ENCODE measurements at regions not wholly inside any gene's neighbourhood (a gene's known extent, or its start where the extent isn't known, plus 50 kb on each side); places are given as distances from the start of the nearest gene placed in this dataset.

DNA sequence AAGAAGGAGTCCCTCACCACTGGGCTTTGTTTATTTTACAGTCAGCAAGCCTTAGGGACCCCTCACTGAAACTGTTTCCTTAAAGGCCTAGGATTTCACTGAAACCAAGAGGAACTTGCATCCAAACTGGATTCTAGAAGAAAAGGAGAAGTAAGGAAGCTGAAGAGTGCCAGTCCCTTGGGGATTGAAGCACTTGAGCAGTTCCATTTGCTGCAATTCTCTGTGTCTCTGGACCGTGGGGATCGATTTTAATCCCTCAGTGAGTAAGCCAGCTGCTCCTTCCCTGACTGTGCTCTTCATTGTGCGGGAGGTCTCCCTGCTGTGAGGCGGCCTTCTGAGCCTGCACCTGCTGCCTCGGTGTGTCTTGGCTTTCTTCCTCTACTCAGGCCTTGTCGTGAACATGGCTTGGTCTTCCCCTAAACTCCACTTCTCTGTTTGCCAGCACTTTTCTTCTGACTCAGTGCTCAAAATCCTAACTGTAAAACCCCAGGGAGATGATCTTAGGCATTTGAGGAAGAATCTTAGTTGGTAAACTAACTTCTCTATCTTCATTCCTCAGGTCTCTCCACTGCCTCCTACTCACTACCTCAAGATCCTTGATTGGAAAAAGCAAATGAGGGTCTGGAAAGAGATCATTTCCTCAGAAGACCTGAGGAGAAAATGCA, 132.6 kb downstream of the SLC38A6 start:
- no peak for TF ChIP-seq EZH2 (IDR thresholded peaks at IDR 0.05; ENCODE audit: low read depth)
- TF ChIP-seq, protein P1, sequence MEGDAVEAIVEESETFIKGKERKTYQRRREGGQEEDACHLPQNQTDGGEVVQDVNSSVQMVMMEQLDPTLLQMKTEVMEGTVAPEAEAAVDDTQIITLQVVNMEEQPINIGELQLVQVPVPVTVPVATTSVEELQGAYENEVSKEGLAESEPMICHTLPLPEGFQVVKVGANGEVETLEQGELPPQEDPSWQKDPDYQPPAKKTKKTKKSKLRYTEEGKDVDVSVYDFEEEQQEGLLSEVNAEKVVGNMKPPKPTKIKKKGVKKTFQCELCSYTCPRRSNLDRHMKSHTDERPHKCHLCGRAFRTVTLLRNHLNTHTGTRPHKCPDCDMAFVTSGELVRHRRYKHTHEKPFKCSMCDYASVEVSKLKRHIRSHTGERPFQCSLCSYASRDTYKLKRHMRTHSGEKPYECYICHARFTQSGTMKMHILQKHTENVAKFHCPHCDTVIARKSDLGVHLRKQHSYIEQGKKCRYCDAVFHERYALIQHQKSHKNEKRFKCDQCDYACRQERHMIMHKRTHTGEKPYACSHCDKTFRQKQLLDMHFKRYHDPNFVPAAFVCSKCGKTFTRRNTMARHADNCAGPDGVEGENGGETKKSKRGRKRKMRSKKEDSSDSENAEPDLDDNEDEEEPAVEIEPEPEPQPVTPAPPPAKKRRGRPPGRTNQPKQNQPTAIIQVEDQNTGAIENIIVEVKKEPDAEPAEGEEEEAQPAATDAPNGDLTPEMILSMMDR (conservative IDR thresholded peaks at IDR 0.05): no peak
- BruUV-seq (replicated peaks): no TSS peak
- intact Hi-C loops (cut with micrococcal nuclease; ENCODE audit: unreplicated experiment): no loop called here
- no peak for DNase-seq
- no peak overlapping the region for H3K4me3 ChIP-seq
- CTCF ChIA-PET: no interaction called here
- H3K79me2 ChIP-seq (ENCODE audit: low read depth): no peaks in the 10 kb centered on the region
- no peaks in the 10 kb centered on the region for H3F3A ChIP-seq (ENCODE audit: insufficient read depth, low read depth)
- POLR2A ChIA-PET (ENCODE audit: unreplicated experiment): no interaction called here
- H3K27ac ChIP-seq: no peak overlapping the region
- no peaks in the 10 kb centered on the region for H3K4me1 ChIP-seq (replicated peaks; ENCODE audit: insufficient read depth)
- H2AFZ ChIP-seq: no peak overlapping the region
- no peaks in the 10 kb centered on the region for H3K27me3 ChIP-seq (ENCODE audit: insufficient read depth, low read depth)
- no peaks in the 10 kb centered on the region for H3K9me2 ChIP-seq (ENCODE audit: insufficient read depth)
- no peaks in the 10 kb centered on the region for H3K36me3 ChIP-seq (ENCODE audit: low read depth)
- peaks cover 12% of the 10 kb centered on the region for H3K9me3 ChIP-seq (ENCODE audit: insufficient read depth, low read depth)
- no peak overlapping the region for H3K4me2 ChIP-seq
- no peaks in the 10 kb centered on the region for H4K20me1 ChIP-seq (ENCODE audit: insufficient read depth)

DNA sequence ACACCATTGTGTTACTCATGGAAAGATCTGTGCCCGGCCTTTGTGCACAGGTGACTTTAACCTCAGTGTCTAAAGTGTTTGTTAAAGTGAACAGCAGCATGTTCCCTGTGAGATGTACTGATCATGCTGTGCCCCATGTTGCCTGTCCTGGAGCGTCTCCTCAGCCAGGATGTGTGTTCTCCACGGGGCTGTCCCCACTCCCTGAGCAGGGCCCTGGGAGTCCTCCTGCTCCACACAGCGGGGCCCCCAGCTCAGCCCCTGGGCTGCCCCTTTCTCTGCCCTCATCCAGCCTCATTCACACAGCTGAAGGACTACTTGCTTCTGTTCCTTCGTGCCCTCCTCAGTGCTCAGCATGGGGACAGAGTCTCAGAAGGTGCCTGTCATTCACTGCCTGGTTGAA, 131.5 kb downstream of the SLC38A6 start:
- Histone ChIP-seq H3K9me2 (ENCODE audit: insufficient read depth) (no peaks in the 10 kb centered on the region), H3K79me2 (ENCODE audit: low read depth) (no peaks in the 10 kb centered on the region), H3K9me3 (ENCODE audit: insufficient read depth, low read depth) (peaks cover 12% of the 10 kb centered on the region), H3K36me3 (ENCODE audit: low read depth) (no peaks in the 10 kb centered on the region), H3K4me1 (replicated peaks; ENCODE audit: insufficient read depth) (no peaks in the 10 kb centered on the region), H3F3A (ENCODE audit: insufficient read depth, low read depth) (no peaks in the 10 kb centered on the region), H4K20me1 (ENCODE audit: insufficient read depth) (no peaks in the 10 kb centered on the region), H2AFZ (no peak overlapping the region), H3K27ac (no peak overlapping the region), H3K4me2 (no peak overlapping the region), H3K27me3 (ENCODE audit: insufficient read depth, low read depth) (no peaks in the 10 kb centered on the region), H3K4me3 (no peak overlapping the region)
- intact Hi-C loops (cut with micrococcal nuclease; ENCODE audit: unreplicated experiment): no loop called here
- TF ChIP-seq EZH2 (IDR thresholded peaks at IDR 0.05; ENCODE audit: low read depth): no peak
- TF ChIP-seq, protein P1 (conservative IDR thresholded peaks at IDR 0.05): no peak
- DNase-seq: no peak
- POLR2A ChIA-PET (ENCODE audit: unreplicated experiment): interaction anchor here (0.6 kb wide), 1 partner anchor 14 kb away, joined by 6 read pairs; no protein-coding TSS in a partner anchor
- CTCF ChIA-PET: no interaction called here
- no TSS peak for BruUV-seq (replicated peaks)

DNA sequence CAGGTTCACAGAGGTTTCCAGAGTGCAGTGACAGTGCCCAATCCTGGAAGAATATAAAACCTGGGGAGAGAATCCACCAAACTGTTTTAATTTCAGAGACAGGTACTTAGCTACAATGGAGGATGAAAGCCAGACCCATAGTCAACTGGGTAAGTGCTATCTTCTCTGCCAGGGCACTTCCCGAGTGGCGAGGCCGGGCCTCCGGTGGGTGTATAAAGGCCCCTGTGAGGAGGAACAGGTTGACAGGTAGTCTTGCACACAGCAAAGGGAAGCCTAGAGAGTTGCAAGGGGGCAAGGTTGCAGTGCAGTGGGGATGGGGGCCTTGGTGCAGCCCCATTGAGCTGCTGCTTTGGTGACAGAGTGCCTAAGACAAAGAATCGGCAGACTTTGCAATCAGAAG, 130.7 kb downstream of the SLC38A6 start:
- Histone ChIP-seq H3K79me2 (ENCODE audit: low read depth) (no peaks in the 10 kb centered on the region), H3K4me3 (no peak overlapping the region), H3K9me3 (ENCODE audit: insufficient read depth, low read depth) (peaks cover 12% of the 10 kb centered on the region), H3K27me3 (ENCODE audit: insufficient read depth, low read depth) (no peaks in the 10 kb centered on the region), H4K20me1 (ENCODE audit: insufficient read depth) (no peaks in the 10 kb centered on the region), H3F3A (ENCODE audit: insufficient read depth, low read depth) (no peaks in the 10 kb centered on the region), H3K4me2 (no peak overlapping the region), H3K9me2 (ENCODE audit: insufficient read depth) (no peaks in the 10 kb centered on the region), H2AFZ (no peak overlapping the region), H3K27ac (no peak overlapping the region), H3K36me3 (ENCODE audit: low read depth) (no peaks in the 10 kb centered on the region), H3K4me1 (replicated peaks; ENCODE audit: insufficient read depth) (no peaks in the 10 kb centered on the region)
- ChIA-PET POLR2A (ENCODE audit: unreplicated experiment) (no interaction called here), CTCF (no interaction called here)
- DNase-seq: no peak
- TF ChIP-seq EZH2 (IDR thresholded peaks at IDR 0.05; ENCODE audit: low read depth): no peak
- TF ChIP-seq, protein P1 (conservative IDR thresholded peaks at IDR 0.05): no peak
- intact Hi-C loops (cut with micrococcal nuclease; ENCODE audit: unreplicated experiment): no loop called here
- BruUV-seq (replicated peaks): no TSS peak
